Vagina (tissue), 2 donors: ENCODE measurements at regions not wholly inside any gene's neighbourhood (a gene's known extent, or its start where the extent isn't known, plus 50 kb on each side); places are given as distances from the start of the nearest gene placed in this dataset.

Experiments
- DNase-seq, 2 donors: peaks; one replicate each; pipeline ENCODE4 v3.0.0-alpha.2; 2017; ENCODE audit errors: extremely low spot score in 2 of 2
- H3K27ac ChIP-seq: fragments of 200-600 bp; sonication (generic); one replicate; pipeline ENCODE4 v1.5.1; 2019
- H3K27me3 ChIP-seq: fragments of 200-600 bp; sonication (generic); one replicate; pipeline ENCODE4 v1.5.1; 2019
- H3K36me3 ChIP-seq, 2 donors: fragments of 200-600 bp; sonication (generic); one replicate each; pipeline ENCODE4 v1.5.1; 2017 to 2019
- H3K4me1 ChIP-seq: fragments of 200-600 bp; sonication (generic); one replicate; pipeline ENCODE4 v1.5.1; 2019
- H3K4me3 ChIP-seq, 2 donors: fragments of 200-600 bp; sonication (generic); 1 replicate in 1 of 2; 2 replicates in 1 of 2; pipeline ENCODE4 v1.5.1; 2016 to 2019
- H3K9me3 ChIP-seq: fragments of 200-600 bp; sonication (generic); one replicate; pipeline ENCODE4 v1.5.1; 2019
- CTCF ChIP-seq, 3 experiments: fragments of 450-650 bp in 2 of 3; fragments of 200-600 bp in 1 of 3; sonication (generic) in 1 of 3; IDR thresholded peaks; one replicate each; pipeline ENCODE4 v1.5.1; 2017 to 2019; ENCODE audit warnings: antibody characterized with exemption in 3 of 3, mild to moderate bottlenecking in 2 of 3, moderate library complexity in 2 of 3
- POLR2A ChIP-seq, 2 donors: fragments of 450-650 bp; IDR thresholded peaks; one replicate each; pipeline ENCODE4 v1.6.1; 2017; ENCODE audit warnings: antibody characterized with exemption in 2 of 2, mild to moderate bottlenecking in 2 of 2, moderate library complexity in 2 of 2
- POLR2AphosphoS5 ChIP-seq, 2 donors: sonication (generic); formaldehyde crosslinking; IDR thresholded peaks; one replicate each; pipeline ENCODE4 v1.9.0; 2017; ENCODE audit warnings: antibody characterized with exemption in 2 of 2, mild to moderate bottlenecking in 2 of 2, low read depth in 1 of 2; ENCODE audit not compliant: insufficient read depth in 1 of 2
- intact Hi-C: fragments of 100-400 bp; cut with DNase I; formaldehyde crosslinking; loops from one replicate; pipeline ENCODE4 v1.15.1; 2023

GRCh38 chr2:133760376-133760775, 192.1 kb upstream of the NCKAP5 start:
- Histone ChIP-seq H3K4me1 (peaks cover 7% of the 10 kb centered on the region), H3K9me3 (no peaks in the 10 kb centered on the region), H3K27me3 (no peaks in the 10 kb centered on the region), H3K36me3 (no peaks in the 10 kb centered on the region), H3K27ac (no peak overlapping the region), H3K4me3 (no peak overlapping the region)
- intact Hi-C loops = no loop called here
- TF ChIP-seq CTCF (IDR thresholded peaks at IDR 0.05) (no peak), POLR2AphosphoS5 (IDR thresholded peaks at IDR 0.05; ENCODE audit: insufficient read depth in 1 of 2, low read depth in 1 of 2) (no peak), POLR2A (IDR thresholded peaks at IDR 0.05) (no peak)
- DNase-seq = no peak

GRCh38 chr2:133765658-133766057, 197.4 kb upstream of the NCKAP5 start:
- Histone ChIP-seq H3K9me3 (no peaks in the 10 kb centered on the region), H3K27ac (no peak overlapping the region), H3K4me3 (no peak overlapping the region), H3K36me3 (no peaks in the 10 kb centered on the region), H3K27me3 (no peaks in the 10 kb centered on the region), H3K4me1 (peaks cover 16% of the 10 kb centered on the region)
- DNase-seq = no peak
- no peak for TF ChIP-seq POLR2A (IDR thresholded peaks at IDR 0.05)
- TF ChIP-seq CTCF (IDR thresholded peaks at IDR 0.05) = no peak
- TF ChIP-seq POLR2AphosphoS5 (IDR thresholded peaks at IDR 0.05; ENCODE audit: insufficient read depth in 1 of 2, low read depth in 1 of 2) = no peak
- intact Hi-C loops = no loop called here

GRCh38 chr2:133766164-133766832, 198.0 kb upstream of the NCKAP5 start:
- H3K9me3 ChIP-seq = no peaks in the 10 kb centered on the region
- no peak for TF ChIP-seq POLR2AphosphoS5 (IDR thresholded peaks at IDR 0.05; ENCODE audit: insufficient read depth in 1 of 2, low read depth in 1 of 2)
- DNase-seq = no peak

GRCh38 chr2:133768256-133768655, 200.0 kb upstream of the NCKAP5 start:
- no peaks in the 10 kb centered on the region for H3K27me3 ChIP-seq
- no peak overlapping the region for H3K27ac ChIP-seq
- no peaks in the 10 kb centered on the region for H3K36me3 ChIP-seq
- DNase-seq = no peak
- H3K9me3 ChIP-seq = no peaks in the 10 kb centered on the region
- peaks cover 16% of the 10 kb centered on the region for H3K4me1 ChIP-seq
- H3K4me3 ChIP-seq = no peak overlapping the region
- TF ChIP-seq CTCF (IDR thresholded peaks at IDR 0.05) = no peak
- intact Hi-C loops = no loop called here

More at GRCh38 chr2:133766164-133766832, 198.0 kb upstream of the NCKAP5 start:
- H3K27me3 ChIP-seq = no peaks in the 10 kb centered on the region
- no peak overlapping the region for H3K27ac ChIP-seq
- peaks cover 16% of the 10 kb centered on the region for H3K4me1 ChIP-seq
- intact Hi-C loops = no loop called here
- H3K36me3 ChIP-seq = no peaks in the 10 kb centered on the region
- no peak overlapping the region for H3K4me3 ChIP-seq

GRCh38 chr2:133768658-133769435, 200.6 kb upstream of the NCKAP5 start:
- TF ChIP-seq CTCF (IDR thresholded peaks at IDR 0.05) = no peak
- TF ChIP-seq POLR2AphosphoS5 (IDR thresholded peaks at IDR 0.05; ENCODE audit: insufficient read depth in 1 of 2, low read depth in 1 of 2) = no peak
- no peak for TF ChIP-seq POLR2A (IDR thresholded peaks at IDR 0.05)
- DNase-seq = no peak
- H3K9me3 ChIP-seq = no peaks in the 10 kb centered on the region

More at GRCh38 chr2:133768658-133769435, 200.6 kb upstream of the NCKAP5 start:
- H3K36me3 ChIP-seq = no peaks in the 10 kb centered on the region
- no peak overlapping the region for H3K4me3 ChIP-seq
- H3K27me3 ChIP-seq = no peaks in the 10 kb centered on the region
- peaks cover 16% of the 10 kb centered on the region for H3K4me1 ChIP-seq
- no peak overlapping the region for H3K27ac ChIP-seq
- intact Hi-C loops = no loop called here
